T-helper 1 cell treated with Interleukin-12 subunit alpha and Interleukin-12 subunit beta and Interleukin-4 antibody, amounts not matched to agents 30 μg/mL and 1 μg/mL, for 36 hours (primary cell): ENCODE measurements at regions not wholly inside any gene's neighbourhood (a gene's known extent, or its start where the extent isn't known, plus 50 kb on each side); places are given as distances from the start of the nearest gene placed in this dataset.
"Not testable (repeated sequence)": the region's sequence is repeated elsewhere in the genome, so short reads cannot be mapped to it uniquely, and the experiment has no call there.

Source experiments
- H3K27ac Mint-ChIP-seq: one replicate; pipeline ENCODE4 v1.8.0; 2021; ENCODE audit warnings: mild to moderate bottlenecking, mixed read lengths
- H3K27me3 Mint-ChIP-seq: one replicate; pipeline ENCODE4 v1.8.0; 2021; ENCODE audit warnings: low read depth, mixed read lengths
- H3K36me3 Mint-ChIP-seq: one replicate; pipeline ENCODE4 v1.8.0; 2021; ENCODE audit warnings: low read depth, mixed read lengths
- H3K4me1 Mint-ChIP-seq: one replicate; pipeline ENCODE4 v1.8.0; 2021; ENCODE audit warnings: low read depth, mixed read lengths
- H3K4me3 Mint-ChIP-seq: one replicate; pipeline ENCODE4 v1.8.0; 2021; ENCODE audit warnings: mild to moderate bottlenecking, moderate library complexity, mixed read lengths
- H3K9me3 Mint-ChIP-seq: one replicate; pipeline ENCODE4 v1.8.0; 2021; ENCODE audit warnings: mixed read lengths

- Mint-ChIP-seq H3K4me1 (no peaks in the 10 kb centered on the region), H3K9me3 (peaks cover 7% of the 10 kb centered on the region), H3K36me3 (no peaks in the 10 kb centered on the region), H3K27ac (no peak overlapping the region), H3K27me3 (no peaks in the 10 kb centered on the region), H3K4me3 (no peak overlapping the region)
Measured at GRCh38 chr10:55668326-55668922, 692.6 kb downstream of the ZWINT start.

DNA sequence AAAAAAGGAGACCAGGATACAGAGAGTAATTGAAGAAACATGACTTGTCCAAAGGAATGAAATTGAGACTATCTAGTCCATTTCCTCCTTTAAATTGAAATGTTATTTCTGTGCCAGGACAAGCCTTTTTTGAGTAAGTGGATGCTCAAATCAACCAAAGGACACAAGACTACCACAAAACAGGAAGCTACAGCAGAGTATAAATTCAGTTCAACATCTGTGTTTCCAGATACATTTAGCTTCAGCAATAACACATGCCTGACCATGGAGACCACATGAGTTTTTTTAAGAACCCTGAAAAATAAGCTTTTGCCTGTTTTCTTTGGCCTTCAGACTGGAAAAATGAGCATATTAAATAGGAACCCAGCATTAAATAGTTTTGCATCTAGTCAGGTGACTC is 707.5 kb downstream of the ZWINT start:
- Mint-ChIP-seq H3K4me3 (no peak overlapping the region), H3K27ac (no peak overlapping the region), H3K36me3 (no peaks in the 10 kb centered on the region), H3K4me1 (no peaks in the 10 kb centered on the region), H3K27me3 (no peaks in the 10 kb centered on the region), H3K9me3 (no peaks in the 10 kb centered on the region)

- no peaks in the 10 kb centered on the region for H3K4me1 Mint-ChIP-seq
- H3K27me3 Mint-ChIP-seq = no peaks in the 10 kb centered on the region
- no peak overlapping the region for H3K4me3 Mint-ChIP-seq
- no peak overlapping the region for H3K27ac Mint-ChIP-seq
- H3K36me3 Mint-ChIP-seq = no peaks in the 10 kb centered on the region
- no peaks in the 10 kb centered on the region for H3K9me3 Mint-ChIP-seq
Measured at GRCh38 chr10:55641601-55642000, 719.5 kb downstream of the ZWINT start.

DNA sequence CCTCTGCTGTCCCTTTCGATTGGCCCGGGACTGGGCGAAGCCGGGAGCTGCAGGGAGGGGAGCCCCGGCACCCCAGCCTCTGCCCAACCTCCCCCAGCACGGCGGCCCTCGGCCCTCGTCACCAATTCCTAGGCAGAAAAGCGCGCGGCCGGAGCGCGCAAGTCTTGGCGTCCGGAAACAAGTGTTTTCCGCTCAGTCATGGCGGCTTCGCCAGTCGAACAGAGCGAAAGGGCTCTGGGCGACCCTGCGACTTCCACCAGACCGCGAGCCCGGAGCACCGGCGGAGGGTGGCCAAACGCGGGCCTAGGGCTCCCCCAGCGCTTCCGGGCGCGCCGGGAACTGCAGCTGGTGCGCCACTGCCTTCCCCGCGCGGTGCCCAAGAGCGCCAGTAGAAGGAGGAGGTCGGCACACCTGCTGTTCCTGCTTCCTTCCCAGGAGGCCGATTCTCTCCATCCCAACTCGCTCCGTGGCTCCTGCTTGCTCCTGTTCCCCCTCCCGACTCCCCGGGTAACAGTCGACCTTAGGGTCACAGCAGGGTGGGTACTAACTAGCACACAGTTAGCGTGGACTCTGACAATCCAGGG is 729.9 kb downstream of the ZWINT start:
- Mint-ChIP-seq H3K36me3 (no peaks in the 10 kb centered on the region), H3K4me1 (peaks cover 3% of the 10 kb centered on the region), H3K27ac (peak overlapping the region; percentile 35), H3K9me3 (no peaks in the 10 kb centered on the region), H3K4me3 (peak overlapping the region; percentile 27), H3K27me3 (peaks cover 34% of the 10 kb centered on the region)

DNA sequence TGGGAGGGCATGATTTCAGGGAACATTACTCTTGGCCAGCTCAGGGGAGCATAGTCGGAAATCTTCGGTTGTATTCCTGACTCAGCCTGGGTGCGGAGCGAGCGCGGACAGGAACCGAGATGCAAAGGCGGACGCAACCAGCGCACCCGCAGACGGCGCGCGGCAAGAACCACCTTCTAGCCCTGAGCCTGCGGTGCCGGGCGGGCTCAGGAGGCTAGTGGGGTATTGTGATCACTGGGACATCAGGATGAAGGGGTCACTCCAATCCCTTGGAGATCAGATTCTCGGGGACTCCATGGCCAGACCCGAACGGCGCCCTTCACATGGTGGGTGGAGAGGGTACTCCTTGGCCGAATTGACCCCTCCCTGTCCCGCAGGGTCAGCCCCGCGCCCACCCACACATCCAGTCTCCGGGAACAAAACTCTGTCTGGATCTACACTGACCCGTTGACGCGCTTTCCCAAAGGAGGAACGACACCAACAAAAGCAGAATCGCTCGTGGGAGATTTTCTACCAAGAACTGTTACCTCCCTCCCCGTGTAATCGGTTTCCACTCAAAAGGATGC is 730.5 kb downstream of the ZWINT start:
- Mint-ChIP-seq H3K4me3 (no peak overlapping the region), H3K27me3 (peaks cover 34% of the 10 kb centered on the region), H3K36me3 (no peaks in the 10 kb centered on the region), H3K27ac (no peak overlapping the region), H3K4me1 (peaks cover 3% of the 10 kb centered on the region), H3K9me3 (no peaks in the 10 kb centered on the region)

- no peaks in the 10 kb centered on the region for H3K36me3 Mint-ChIP-seq
- peaks cover 34% of the 10 kb centered on the region for H3K27me3 Mint-ChIP-seq
- no peak overlapping the region for H3K27ac Mint-ChIP-seq
- H3K4me1 Mint-ChIP-seq = peaks cover 3% of the 10 kb centered on the region
- no peaks in the 10 kb centered on the region for H3K9me3 Mint-ChIP-seq
- no peak overlapping the region for H3K4me3 Mint-ChIP-seq
Measured at GRCh38 chr10:55629793-55630490, 731.1 kb downstream of the ZWINT start.

DNA sequence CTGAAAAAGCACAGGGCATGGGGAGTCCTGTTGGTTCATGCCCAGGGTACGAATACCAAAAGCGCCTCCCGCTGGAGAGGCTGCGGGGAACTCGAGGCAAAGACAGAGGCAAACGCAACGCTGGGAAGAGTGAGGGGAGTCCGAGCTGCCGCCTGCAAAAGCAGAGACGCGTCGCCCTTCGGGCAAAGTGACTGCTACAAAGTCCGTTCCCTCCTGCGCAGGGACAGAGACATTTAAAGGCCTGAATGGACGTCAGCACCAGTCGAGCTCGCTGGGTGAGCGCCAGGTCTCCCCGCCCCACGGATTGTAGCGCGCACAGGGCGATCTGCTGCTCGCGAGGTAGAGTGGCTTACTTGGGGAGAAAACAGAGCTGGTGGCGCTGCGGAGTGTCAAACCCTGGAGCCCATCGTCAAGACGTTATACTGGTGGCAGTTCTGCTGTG is 732.8 kb downstream of the ZWINT start:
- H3K27me3 Mint-ChIP-seq = peaks cover 34% of the 10 kb centered on the region

DNA sequence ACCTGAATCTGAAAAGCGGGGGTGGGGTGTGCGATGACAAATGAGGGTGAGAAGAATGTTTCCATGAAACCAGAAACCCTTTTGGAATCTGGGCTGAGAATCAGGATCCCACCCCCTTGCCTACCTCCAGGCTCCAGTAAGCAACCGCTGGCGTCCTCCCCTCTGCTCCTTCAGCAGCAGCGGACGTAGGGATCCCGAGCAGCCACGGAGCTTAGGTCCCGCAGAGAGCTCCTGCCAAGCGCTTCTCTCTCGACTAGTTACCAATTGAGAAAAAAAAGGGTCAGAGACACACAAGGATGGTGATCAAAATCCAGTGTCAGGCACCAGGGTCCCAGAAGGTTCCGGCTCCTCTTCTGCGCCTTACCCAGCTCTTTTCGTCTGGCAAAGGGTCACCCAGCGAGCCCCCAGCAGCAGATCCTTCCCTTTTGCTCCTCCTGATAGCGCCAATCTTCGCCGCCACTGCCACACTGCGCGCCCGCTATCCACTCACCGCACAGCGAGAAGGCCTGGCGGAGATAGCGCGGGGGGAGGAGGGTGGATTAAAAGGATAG is 733.5 kb downstream of the ZWINT start:
- H3K36me3 Mint-ChIP-seq = no peaks in the 10 kb centered on the region
- no peaks in the 10 kb centered on the region for H3K9me3 Mint-ChIP-seq
- H3K4me3 Mint-ChIP-seq = no peak overlapping the region
- no peak overlapping the region for H3K27ac Mint-ChIP-seq
- peaks cover 3% of the 10 kb centered on the region for H3K4me1 Mint-ChIP-seq
- H3K27me3 Mint-ChIP-seq = peaks cover 34% of the 10 kb centered on the region

More for the DNA sequence above, 732.8 kb downstream of the ZWINT start:
- no peak overlapping the region for H3K27ac Mint-ChIP-seq
- no peaks in the 10 kb centered on the region for H3K9me3 Mint-ChIP-seq
- H3K36me3 Mint-ChIP-seq = no peaks in the 10 kb centered on the region
- H3K4me3 Mint-ChIP-seq = no peak overlapping the region
- peaks cover 3% of the 10 kb centered on the region for H3K4me1 Mint-ChIP-seq

GRCh38 chr10:55601690-55602478 is 759.2 kb downstream of the ZWINT start:
- H3K36me3 Mint-ChIP-seq, H3K4me1 Mint-ChIP-seq, H3K4me3 Mint-ChIP-seq, H3K9me3 Mint-ChIP-seq, H3K27me3 Mint-ChIP-seq, H3K27ac Mint-ChIP-seq: not testable (repeated sequence)

DNA sequence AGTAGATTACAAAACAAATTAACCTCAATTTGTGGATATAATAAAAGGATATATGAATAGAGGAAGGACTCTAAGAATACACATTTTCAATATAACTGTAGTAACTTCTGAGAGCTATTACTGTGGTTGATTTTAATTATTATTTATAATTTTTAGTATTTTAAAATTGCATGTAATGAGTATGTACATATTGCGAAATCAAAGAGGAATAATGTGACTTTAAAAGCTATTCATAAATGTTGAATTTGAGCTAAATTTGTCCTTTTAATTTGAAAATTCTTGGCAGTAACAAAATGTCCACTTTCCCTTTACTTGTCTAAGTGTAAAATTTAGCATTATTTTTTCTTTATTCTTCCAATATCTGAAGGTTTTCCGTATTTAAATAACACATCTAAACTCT is 750.6 kb upstream of the PCDH15 start:
- Mint-ChIP-seq H3K4me1 (no peaks in the 10 kb centered on the region), H3K27ac (no peak overlapping the region), H3K36me3 (no peaks in the 10 kb centered on the region), H3K9me3 (peaks cover 2% of the 10 kb centered on the region), H3K4me3 (no peak overlapping the region), H3K27me3 (no peaks in the 10 kb centered on the region)

- no peaks in the 10 kb centered on the region for H3K27me3 Mint-ChIP-seq
- H3K36me3 Mint-ChIP-seq = no peaks in the 10 kb centered on the region
Measured at GRCh38 chr10:55550236-55550635, 749.2 kb upstream of the PCDH15 start.

DNA sequence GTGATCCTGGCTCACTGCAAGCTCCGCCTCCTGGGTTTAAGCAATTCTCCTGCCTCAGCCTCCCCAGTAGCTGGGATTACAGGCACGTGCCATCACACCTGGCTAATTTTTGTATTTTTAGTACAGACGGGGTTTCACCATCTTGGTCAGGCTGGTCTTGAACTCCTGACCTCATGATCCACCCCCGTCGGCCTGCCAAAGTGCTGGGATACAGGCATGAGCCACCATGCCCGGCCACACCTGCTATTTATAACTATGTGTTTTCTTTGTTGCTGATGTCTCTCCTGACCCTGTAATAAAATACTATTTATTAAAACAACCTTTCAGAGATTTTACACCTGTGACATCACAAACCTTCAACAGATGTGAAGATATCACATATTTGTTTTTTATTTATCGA is 736.5 kb upstream of the PCDH15 start:
- not testable (repeated sequence) for H3K27me3 Mint-ChIP-seq, H3K36me3 Mint-ChIP-seq, H3K4me3 Mint-ChIP-seq, H3K27ac Mint-ChIP-seq, H3K4me1 Mint-ChIP-seq, H3K9me3 Mint-ChIP-seq

More at GRCh38 chr10:55550236-55550635, 749.2 kb upstream of the PCDH15 start:
- Mint-ChIP-seq H3K9me3 (peaks cover 3% of the 10 kb centered on the region), H3K27ac (no peak overlapping the region), H3K4me3 (no peak overlapping the region), H3K4me1 (no peaks in the 10 kb centered on the region)

DNA sequence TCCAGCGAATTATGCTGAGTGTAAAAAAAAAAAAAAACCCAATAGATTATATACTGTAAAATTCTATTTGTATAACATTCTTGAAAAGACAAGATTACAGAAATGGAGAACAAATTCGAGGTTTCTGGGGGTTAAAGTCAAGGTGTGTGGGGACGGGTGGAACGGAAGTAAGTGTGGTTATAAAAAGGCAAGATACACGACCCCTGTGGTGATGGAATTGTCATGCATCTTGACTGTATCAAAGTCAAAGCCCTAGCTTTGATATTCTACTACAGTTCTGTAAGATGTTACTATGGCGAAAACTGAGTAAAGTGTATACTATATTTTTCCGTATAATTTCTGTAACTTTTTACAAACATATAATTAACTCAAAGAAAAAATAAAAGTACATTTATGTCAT is 718.2 kb upstream of the PCDH15 start:
- no peaks in the 10 kb centered on the region for H3K9me3 Mint-ChIP-seq
- no peak overlapping the region for H3K27ac Mint-ChIP-seq
- H3K36me3 Mint-ChIP-seq = no peaks in the 10 kb centered on the region
- H3K4me3 Mint-ChIP-seq = no peak overlapping the region
- no peaks in the 10 kb centered on the region for H3K4me1 Mint-ChIP-seq
- H3K27me3 Mint-ChIP-seq = no peaks in the 10 kb centered on the region

- H3K4me1 Mint-ChIP-seq, H3K9me3 Mint-ChIP-seq, H3K27me3 Mint-ChIP-seq, H3K27ac Mint-ChIP-seq, H3K36me3 Mint-ChIP-seq, H3K4me3 Mint-ChIP-seq: not testable (repeated sequence)
Measured at GRCh38 chr10:55518416-55518815, 717.4 kb upstream of the PCDH15 start.
